H1 (cell line): ENCODE measurements at regions not wholly inside any gene's neighbourhood (a gene's known extent, or its start where the extent isn't known, plus 50 kb on each side); places are given as distances from the start of the nearest gene placed in this dataset.

ENCODE experiments used
- CTCF ChIA-PET: fragments of 300-600 bp; sonication (Branson Sonifier 250); formaldehyde crosslinking; loops from one replicate; lab custom pipeline; 2021; ENCODE audit not compliant: partially characterized antibody; lab: Charles Lee
- POLR2A ChIA-PET: fragments of 300-600 bp; sonication (Branson Sonifier 250); formaldehyde crosslinking; loops from one replicate; lab custom pipeline; 2021; ENCODE audit warnings: inconsistent platforms; ENCODE audit not compliant: partially characterized antibody; lab: Charles Lee
- DNase-seq, 2 experiments: peaks; one replicate each; pipeline versions ENCODE4 v3.0.0 to v3.0.0-alpha.2; 2010 to 2022; ENCODE audit warnings: low spot score in 2 of 2, low read depth in 1 of 2, mixed read lengths in 1 of 2
- FAIRE-seq: peaks from 2 replicates; lab custom pipeline; 2011; peaks lifted over from hg19 to GRCh38; lab: Jason Lieb, UNC
- H2AFZ ChIP-seq: 2 replicates; pipeline ENCODE4 v1.8.1; 2012; ENCODE audit warnings: low read length, inconsistent platforms
- H2AK5ac ChIP-seq: 2 replicates; pipeline ENCODE4 v1.6.1; 2013; ENCODE audit warnings: low read depth, low read length
- H2BK120ac ChIP-seq: replicated peaks from 2 replicates; pipeline ENCODE3; 2013; ENCODE audit warnings: low read depth, low read length, inconsistent platforms
- H2BK12ac ChIP-seq: 2 replicates; pipeline ENCODE4 v1.6.1; 2013; ENCODE audit warnings: low read depth, low read length
- H2BK15ac ChIP-seq: 2 replicates; pipeline ENCODE4 v1.6.1; 2013; ENCODE audit warnings: low read length
- H2BK20ac ChIP-seq: 2 replicates; pipeline ENCODE4 v1.6.1; 2013; ENCODE audit warnings: low read length
- H2BK5ac ChIP-seq: 2 replicates; pipeline ENCODE4 v1.6.1; 2013; ENCODE audit warnings: low read depth, low read length
- H3K14ac ChIP-seq: 2 replicates; pipeline ENCODE4 v1.6.1; 2013; ENCODE audit warnings: inconsistent platforms; ENCODE audit not compliant: insufficient read length
- H3K18ac ChIP-seq: 2 replicates; pipeline ENCODE4 v1.6.1; 2013; ENCODE audit warnings: low read length; ENCODE audit errors: extremely low read depth
- H3K23ac ChIP-seq: 2 replicates; pipeline ENCODE4 v1.6.1; 2013; ENCODE audit warnings: inconsistent platforms; ENCODE audit not compliant: insufficient read length
- H3K23me2 ChIP-seq: 2 replicates; pipeline ENCODE4 v1.6.1; 2013; ENCODE audit warnings: low read depth, low read length
- H3K27ac ChIP-seq: 2 replicates; pipeline ENCODE4 v1.6.1; 2011; ENCODE audit warnings: low read depth, low read length, inconsistent platforms
- H3K27me3 ChIP-seq, 4 experiments: replicated peaks in 1 of 4; 1 replicate in 1 of 4; 2 replicates in 3 of 4; pipeline versions ENCODE4 v1.6.1 to v1.8.1; 2011 to 2013; ENCODE audit warnings: low read length in 3 of 4, mild to moderate bottlenecking in 3 of 4, inconsistent platforms in 2 of 4, mixed read lengths in 2 of 4, moderate library complexity in 1 of 4; ENCODE audit not compliant: control insufficient read depth in 3 of 4, insufficient read depth in 3 of 4; ENCODE audit errors: extremely low read depth in 1 of 4
- H3K36me3 ChIP-seq, 4 experiments: 2 replicates each; pipeline versions ENCODE4 v1.6.1 to v1.8.1; 2011 to 2013; ENCODE audit warnings: mild to moderate bottlenecking in 4 of 4, low read length in 3 of 4, moderate library complexity in 2 of 4, control low read depth in 1 of 4, inconsistent platforms in 1 of 4; ENCODE audit not compliant: insufficient read depth in 4 of 4, control insufficient read depth in 2 of 4
- H3K4ac ChIP-seq: replicated peaks from 2 replicates; pipeline ENCODE3; 2013; ENCODE audit warnings: low read length, low read depth, mixed read lengths, inconsistent platforms; ENCODE audit not compliant: insufficient read length
- H3K4me1 ChIP-seq, 4 experiments: replicated peaks in 1 of 4; 1 replicate in 1 of 4; 2 replicates in 3 of 4; pipeline versions ENCODE4 v1.6.1 to v1.8.1; 2011 to 2013; ENCODE audit warnings: low read length in 3 of 4, inconsistent platforms in 2 of 4, mixed read lengths in 1 of 4; ENCODE audit not compliant: insufficient read depth in 4 of 4, control insufficient read depth in 3 of 4
- H3K4me2 ChIP-seq, 2 experiments: 2 replicates each; pipeline versions ENCODE4 v1.6.1 to v1.8.1; 2011 to 2013; ENCODE audit warnings: low read depth in 2 of 2, low read length in 2 of 2, control low read depth in 1 of 2, inconsistent platforms in 1 of 2, mild to moderate bottlenecking in 1 of 2; ENCODE audit not compliant: insufficient read depth in 1 of 2
- H3K4me3 ChIP-seq, 4 experiments: fragments of 200-600, 300-600 bp in 1 of 4; sonication (generic), shearing (Covaris generic), sonication (Bioruptor Twin) in 1 of 4; 2 replicates each; pipeline versions ENCODE4 v1.5.1 to v1.8.1; 2011 to 2016; ENCODE audit warnings: low read length in 4 of 4, low read depth in 3 of 4, control low read depth in 2 of 4, inconsistent platforms in 2 of 4, mild to moderate bottlenecking in 2 of 4, mixed read lengths in 1 of 4, moderate library complexity in 1 of 4; ENCODE audit not compliant: insufficient read depth in 2 of 4; ENCODE audit errors: extremely low read depth in 1 of 4
- H3K56ac ChIP-seq: replicated peaks from 2 replicates; pipeline ENCODE3; 2013; ENCODE audit warnings: low read depth, mild to moderate bottlenecking, mixed read lengths, low read length, inconsistent platforms; ENCODE audit not compliant: insufficient read length
- H3K79me1 ChIP-seq: 2 replicates; pipeline ENCODE4 v1.6.1; 2013; ENCODE audit warnings: low read depth, low read length, control low read depth
- H3K79me2 ChIP-seq, 2 experiments: 2 replicates each; pipeline versions ENCODE4 v1.6.1 to v1.8.1; 2012 to 2013; ENCODE audit warnings: low read length in 2 of 2, mild to moderate bottlenecking in 2 of 2, inconsistent platforms in 1 of 2; ENCODE audit not compliant: insufficient read depth in 2 of 2, control insufficient read depth in 1 of 2
- H3K9ac ChIP-seq, 4 experiments: replicated peaks in 1 of 4; 1 replicate in 1 of 4; 2 replicates in 3 of 4; pipeline versions ENCODE4 v1.6.1 to v1.8.1; 2011 to 2013; ENCODE audit warnings: low read depth in 3 of 4, low read length in 3 of 4, control low read depth in 2 of 4, mild to moderate bottlenecking in 2 of 4, moderate library complexity in 2 of 4, inconsistent platforms in 1 of 4; ENCODE audit errors: extremely low read depth in 1 of 4
- H3K9me3 ChIP-seq, 2 experiments: 2 replicates each; pipeline versions ENCODE4 v1.6.1 to v1.8.1; 2012 to 2013; ENCODE audit warnings: mild to moderate bottlenecking in 2 of 2, moderate library complexity in 2 of 2, control low read depth in 1 of 2, inconsistent platforms in 1 of 2, low read depth in 1 of 2, low read length in 1 of 2, mixed read lengths in 1 of 2; ENCODE audit not compliant: insufficient read depth in 2 of 2
- H4K20me1 ChIP-seq, 2 experiments: replicated peaks in 1 of 2; 2 replicates each; pipeline versions ENCODE3 to v1.8.1; 2011 to 2013; ENCODE audit warnings: inconsistent platforms in 2 of 2, low read length in 2 of 2, mild to moderate bottlenecking in 1 of 2; ENCODE audit not compliant: insufficient read depth in 2 of 2, control insufficient read depth in 1 of 2
- H4K5ac ChIP-seq: 2 replicates; pipeline ENCODE4 v1.6.1; 2013; ENCODE audit warnings: low read length, low read depth, mixed read lengths, inconsistent platforms; ENCODE audit not compliant: insufficient read length
- H4K8ac ChIP-seq: 2 replicates; pipeline ENCODE4 v1.8.0; 2013; ENCODE audit warnings: mild to moderate bottlenecking, moderate library complexity, low read length, inconsistent platforms; ENCODE audit not compliant: insufficient read depth; ENCODE audit errors: extremely low read depth
- H4K91ac ChIP-seq: replicated peaks from 2 replicates; pipeline ENCODE3; 2013; ENCODE audit warnings: low read length, mixed read lengths, inconsistent platforms; ENCODE audit not compliant: insufficient read length
- CREB1 ChIP-seq: IDR thresholded peaks from 2 replicates; pipeline ENCODE4 v1.6.1; 2012; ENCODE audit warnings: inconsistent platforms
- KDM4A ChIP-seq: IDR thresholded peaks from one replicate; pipeline ENCODE4 v1.7.1; 2012; ENCODE audit warnings: low read depth, mild to moderate bottlenecking, moderate library complexity, low read length, inconsistent platforms; ENCODE audit not compliant: severe bottlenecking
- POLR2AphosphoS5 ChIP-seq: IDR thresholded peaks from 2 replicates; pipeline ENCODE4 v1.6.1; 2011; ENCODE audit warnings: low read depth, low read length
- POU5F1 ChIP-seq: IDR thresholded peaks from 2 replicates; pipeline ENCODE4 v1.6.1; 2011; ENCODE audit warnings: low read depth, mild to moderate bottlenecking, low read length, moderate library complexity
- ZNF274 ChIP-seq: IDR thresholded peaks from 2 replicates; pipeline ENCODE4 v1.7.0; 2012; ENCODE audit warnings: low read length, borderline replicate concordance; ENCODE audit errors: extremely low read depth
- WGBS, 2 experiments: shearing (Covaris generic) in 1 of 2; methylation state at CpG; one replicate each; pipeline versions ENCODE4 v1.1.6 to v1.1.7; 2013 to 2015; ENCODE audit warnings: low lambda C conversion rate in 2 of 2, mixed read lengths in 2 of 2, inconsistent platforms in 1 of 2, low coverage in 1 of 2, missing lambda C conversion rate in 1 of 2; ENCODE audit not compliant: insufficient replicate concordance in 2 of 2, insufficient coverage in 1 of 2, insufficient read length in 1 of 2; ENCODE audit errors: extremely low coverage in 1 of 2, missing lambda C conversion rate in 1 of 2; 5-methylcytosine and 5-hydroxymethylcytosine counted together
- TF ChIP-seq, protein P1 (sequence below): IDR thresholded peaks from 2 replicates; pipeline ENCODE4 v1.6.1; 2012; ENCODE audit warnings: inconsistent platforms

DNA sequence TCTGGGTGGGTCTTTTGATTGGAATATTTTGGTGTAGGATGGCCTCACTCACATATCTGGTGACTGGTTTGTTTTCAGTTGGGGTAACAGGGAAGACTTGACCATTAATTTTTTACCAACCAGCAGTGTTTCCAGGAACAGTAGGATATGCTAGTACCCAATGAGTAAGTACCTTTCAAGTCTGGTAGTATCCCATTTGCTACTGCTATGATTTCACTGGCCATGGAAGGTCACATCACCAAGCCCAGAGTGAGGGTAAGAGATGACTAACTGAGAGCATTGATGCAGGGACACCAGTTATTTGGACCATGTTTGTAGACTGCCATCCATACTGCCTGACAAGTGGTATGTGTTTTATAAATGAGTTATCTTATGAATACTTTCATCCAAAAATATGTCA lies 277.7 kb downstream of the MAP2K6 start (continued):
- TF ChIP-seq KDM4A, result no peak

DNA sequence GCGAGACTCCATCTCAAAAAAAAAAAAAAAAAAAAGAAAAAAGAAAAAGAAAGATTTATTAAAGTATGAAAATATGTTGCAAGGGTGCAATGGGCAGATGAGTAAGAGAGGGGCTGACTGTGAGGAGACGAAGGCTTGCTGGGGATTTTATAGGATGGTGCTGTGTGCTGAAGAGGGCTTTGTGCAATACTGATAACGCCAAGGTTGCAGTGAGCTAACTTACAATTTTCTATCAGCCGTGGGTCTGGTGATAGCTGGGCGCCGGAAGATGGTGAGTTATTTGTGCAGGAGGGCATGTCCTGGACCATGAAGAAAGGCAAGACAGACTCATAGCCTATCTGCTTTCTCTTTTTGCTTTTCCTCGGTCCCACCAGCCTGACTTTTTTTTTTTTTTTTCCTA lies 281.1 kb downstream of the MAP2K6 start:
- H2AFZ ChIP-seq, result no peak overlapping the region
- no peak overlapping the region for H2BK12ac ChIP-seq
- FAIRE-seq (no peak), DNase-seq (no peak)
- H3K9ac ChIP-seq, result no peak overlapping the region
- H3K23ac ChIP-seq, result no peak overlapping the region
- no peak overlapping the region for H2BK15ac ChIP-seq
- H3K4ac ChIP-seq, result no peak overlapping the region
- 91% methylated on average over 6 of the region's 7 CpGs; no CpG with 5 or more reads in 1 of the 2 experiments for WGBS, 2 experiments
- no peaks in the 10 kb centered on the region for H3K23me2 ChIP-seq
- no peak overlapping the region for H2BK5ac ChIP-seq
- no peak overlapping the region for H2AK5ac ChIP-seq
- H3K56ac ChIP-seq, result no peak overlapping the region
- no peak overlapping the region for H4K8ac ChIP-seq
- H4K5ac ChIP-seq, result no peak overlapping the region
- no peak overlapping the region for H3K27ac ChIP-seq
- H3K36me3 ChIP-seq, result no peaks in the 10 kb centered on the region; a peak in 1 of 8 replicates
- no peaks in the 10 kb centered on the region for H3K4me1 ChIP-seq
- TF ChIP-seq CREB1 (no peak), POLR2AphosphoS5 (no peak), POU5F1 (no peak), ZNF274 (no peak)
- TF ChIP-seq, protein P1, sequence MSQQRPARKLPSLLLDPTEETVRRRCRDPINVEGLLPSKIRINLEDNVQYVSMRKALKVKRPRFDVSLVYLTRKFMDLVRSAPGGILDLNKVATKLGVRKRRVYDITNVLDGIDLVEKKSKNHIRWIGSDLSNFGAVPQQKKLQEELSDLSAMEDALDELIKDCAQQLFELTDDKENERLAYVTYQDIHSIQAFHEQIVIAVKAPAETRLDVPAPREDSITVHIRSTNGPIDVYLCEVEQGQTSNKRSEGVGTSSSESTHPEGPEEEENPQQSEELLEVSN, result no peak
- H3K27me3 ChIP-seq, result no peaks in the 10 kb centered on the region
- H3K79me2 ChIP-seq, result no peaks in the 10 kb centered on the region
- H3K79me1 ChIP-seq, result no peaks in the 10 kb centered on the region
- H4K20me1 ChIP-seq, result no peaks in the 10 kb centered on the region
- no peak overlapping the region for H3K4me3 ChIP-seq
- H3K9me3 ChIP-seq, result peaks cover 11 to 20% of the 10 kb centered on the region in 2 experiments
- POLR2A ChIA-PET, result no interaction called here
- no peak overlapping the region for H3K4me2 ChIP-seq
- H2BK120ac ChIP-seq, result no peak overlapping the region
- H4K91ac ChIP-seq, result no peak overlapping the region
- no peak overlapping the region for H3K14ac ChIP-seq
- no peak overlapping the region for H2BK20ac ChIP-seq
- CTCF ChIA-PET, result no interaction called here
- no peak overlapping the region for H3K18ac ChIP-seq
